NOMO-1 (cell line): ENCODE measurements at regions not wholly inside any gene's neighbourhood (a gene's known extent, or its start where the extent isn't known, plus 50 kb on each side); places are given as distances from the start of the nearest gene placed in this dataset.

Experiments used
- DNase-seq, 2 experiments: peaks; one replicate each; lab custom pipeline; 2025; ENCODE audit not compliant: unreplicated experiment in 2 of 2; lab: John Stamatoyannopoulos, UW

GRCh38 chr6:131382631-131383030 is 190.4 kb upstream of the ARG1 start:
- no peak for DNase-seq

- no peak for DNase-seq
These were observed 189.3 kb upstream of the ARG1 start for GRCh38 chr6:131383421-131384411.

- DNase-seq = no peak
These were observed 185.2 kb upstream of the ARG1 start for GRCh38 chr6:131387562-131388447.

GRCh38 chr6:131390322-131390721 is 182.7 kb upstream of the ARG1 start:
- DNase-seq = no peak

GRCh38 chr6:131391116-131391515 is 181.9 kb upstream of the ARG1 start:
- DNase-seq = no peak

- no peak for DNase-seq
These were observed 179.6 kb upstream of the ARG1 start for GRCh38 chr6:131393433-131393832.

GRCh38 chr6:131394768-131395432 is 178.1 kb upstream of the ARG1 start:
- no peak for DNase-seq

GRCh38 chr6:131398176-131398575 is 174.8 kb upstream of the ARG1 start:
- DNase-seq = no peak

- DNase-seq = peak in 1 of 2 experiments; percentile 60
These were observed 173.6 kb upstream of the ARG1 start for GRCh38 chr6:131399433-131399832.

GRCh38 chr6:131400054-131400778 is 172.8 kb upstream of the ARG1 start:
- no peak for DNase-seq

GRCh38 chr6:131400779-131401496 is 172.1 kb upstream of the ARG1 start:
- no peak for DNase-seq

GRCh38 chr6:131408811-131409210 is 164.2 kb upstream of the ARG1 start:
- no peak for DNase-seq

- no peak for DNase-seq
These were observed 162.2 kb upstream of the ARG1 start for GRCh38 chr6:131410785-131411184.

- DNase-seq = no peak
These were observed 159.8 kb upstream of the ARG1 start for GRCh38 chr6:131412960-131413830.

- DNase-seq = no peak
These were observed 159.2 kb upstream of the ARG1 start for GRCh38 chr6:131413831-131414191.

- no peak for DNase-seq
These were observed 158.1 kb upstream of the ARG1 start for GRCh38 chr6:131414956-131415355.

- DNase-seq = no peak
These were observed 154.6 kb upstream of the ARG1 start for GRCh38 chr6:131418441-131418840.

- DNase-seq = no peak
These were observed 153.3 kb upstream of the ARG1 start for GRCh38 chr6:131419702-131420101.

GRCh38 chr6:131424016-131424415 is 149.0 kb upstream of the ARG1 start:
- DNase-seq = no peak
